Non-pigmented ciliary epithelial cell (primary cell): ENCODE measurements at regions not wholly inside any gene's neighbourhood (a gene's known extent, or its start where the extent isn't known, plus 50 kb on each side); places are given as distances from the start of the nearest gene placed in this dataset.

Experiments used
- DNase-seq: peaks from one replicate; pipeline ENCODE4 v3.0.0-alpha.2; 2010; ENCODE audit warnings: low read depth

GRCh38 chr5:5677738-5678137, 255.3 kb downstream of the ICE1 start:
- DNase-seq, result no peak

GRCh38 chr5:5676218-5676617, 253.7 kb downstream of the ICE1 start:
- no peak for DNase-seq

GRCh38 chr5:5675511-5675910, 253.0 kb downstream of the ICE1 start:
- DNase-seq, result no peak

GRCh38 chr5:5671823-5672222, 249.3 kb downstream of the ICE1 start:
- no peak for DNase-seq

- no peak for DNase-seq
Measured at GRCh38 chr5:5667136-5667554, 244.7 kb downstream of the ICE1 start.

GRCh38 chr5:5666369-5666768, 243.9 kb downstream of the ICE1 start:
- DNase-seq, result no peak

GRCh38 chr5:5666076-5666365, 243.5 kb downstream of the ICE1 start:
- no peak for DNase-seq

GRCh38 chr5:5665225-5666075, 243.0 kb downstream of the ICE1 start:
- DNase-seq, result no peak

GRCh38 chr5:5658889-5659465, 236.5 kb downstream of the ICE1 start:
- no peak for DNase-seq

GRCh38 chr5:5658226-5658625, 235.7 kb downstream of the ICE1 start:
- no peak for DNase-seq

GRCh38 chr5:5652181-5652580, 229.7 kb downstream of the ICE1 start:
- no peak for DNase-seq

GRCh38 chr5:5650949-5651348, 228.5 kb downstream of the ICE1 start:
- no peak for DNase-seq

GRCh38 chr5:5650242-5650641, 227.8 kb downstream of the ICE1 start:
- DNase-seq, result no peak

GRCh38 chr5:5649641-5650040, 227.2 kb downstream of the ICE1 start:
- DNase-seq, result no peak

- no peak for DNase-seq
Measured at GRCh38 chr5:5648694-5649093, 226.2 kb downstream of the ICE1 start.

- no peak for DNase-seq
Measured at GRCh38 chr5:5645891-5646290, 223.4 kb downstream of the ICE1 start.

GRCh38 chr5:5645198-5645597, 222.7 kb downstream of the ICE1 start:
- DNase-seq, result no peak

GRCh38 chr5:5644249-5644648, 221.8 kb downstream of the ICE1 start:
- DNase-seq, result no peak

GRCh38 chr5:5643481-5643880, 221.0 kb downstream of the ICE1 start:
- no peak for DNase-seq

GRCh38 chr5:5638211-5638610, 215.7 kb downstream of the ICE1 start:
- DNase-seq, result no peak

- DNase-seq, result no peak
Measured at GRCh38 chr5:5637173-5637572, 214.7 kb downstream of the ICE1 start.

GRCh38 chr5:5634817-5635216, 212.3 kb downstream of the ICE1 start:
- no peak for DNase-seq

GRCh38 chr5:5633579-5633978, 211.1 kb downstream of the ICE1 start:
- no peak for DNase-seq

GRCh38 chr5:5632678-5633077, 210.2 kb downstream of the ICE1 start:
- no peak for DNase-seq
